COLO668 (cell line): ENCODE measurements at regions not wholly inside any gene's neighbourhood (a gene's known extent, or its start where the extent isn't known, plus 50 kb on each side); places are given as distances from the start of the nearest gene placed in this dataset.

Experiments used
- DNase-seq: peaks from one replicate; lab custom pipeline; 2025; ENCODE audit not compliant: unreplicated experiment; lab: John Stamatoyannopoulos, UW

DNA sequence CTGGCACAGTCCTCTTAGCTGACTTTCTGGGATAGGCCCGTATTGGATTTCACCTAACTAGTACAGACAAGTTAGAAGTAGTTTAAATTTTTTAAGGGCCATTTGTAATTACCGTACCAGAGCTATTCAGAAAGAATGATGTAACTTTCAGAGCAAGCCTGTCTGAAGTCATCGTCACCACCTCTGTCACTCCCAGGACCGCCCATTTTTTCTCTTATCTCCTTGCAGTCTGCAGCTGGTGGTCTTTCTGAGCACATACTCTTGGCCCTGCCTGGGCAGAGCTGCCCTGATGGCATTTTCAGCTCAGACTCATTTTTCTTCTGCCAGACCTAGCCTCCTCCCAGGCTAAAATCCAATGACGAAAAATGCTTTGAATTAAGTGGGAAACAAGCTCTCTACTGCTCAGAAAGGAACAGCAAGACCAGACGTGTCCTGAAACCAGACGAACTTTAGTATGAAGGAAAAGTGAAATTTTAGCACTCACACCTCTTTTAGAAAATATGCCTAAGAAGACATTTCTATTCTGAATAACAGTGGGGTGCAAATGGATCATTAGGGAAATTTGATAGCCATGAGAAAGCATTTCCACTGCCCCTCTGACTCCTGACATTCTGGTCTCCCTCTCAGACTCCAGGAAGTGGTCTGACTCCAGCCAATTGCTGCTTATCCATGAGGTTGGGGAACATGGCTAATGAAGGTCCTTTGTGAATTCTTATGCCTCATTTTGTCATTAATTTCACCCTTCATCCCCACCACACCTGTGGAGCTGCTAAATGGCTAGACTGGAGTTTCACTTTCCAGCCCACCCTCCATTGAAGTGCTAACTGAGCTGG lies 162.4 kb upstream of the GYPA start:
- DNase-seq, result no peak

- no peak for DNase-seq
Measured at GRCh38 chr4:144304025-144304424, 163.5 kb upstream of the GYPA start.

- no peak for DNase-seq
Measured at GRCh38 chr4:144310535-144310934, 170.0 kb upstream of the GYPA start.

GRCh38 chr4:144313370-144313769 lies 172.9 kb upstream of the GYPA start:
- DNase-seq, result no peak

GRCh38 chr4:144316869-144317268 lies 176.4 kb upstream of the GYPA start:
- DNase-seq, result no peak

GRCh38 chr4:144318797-144319196 lies 178.3 kb upstream of the GYPA start:
- DNase-seq, result no peak

- DNase-seq, result no peak
Measured at GRCh38 chr4:144336633-144337032, 196.1 kb upstream of the GYPA start.

GRCh38 chr4:144338148-144338547 lies 197.6 kb upstream of the GYPA start:
- no peak for DNase-seq

- DNase-seq, result no peak
Measured at GRCh38 chr4:144338834-144339233, 198.3 kb upstream of the GYPA start.

DNA sequence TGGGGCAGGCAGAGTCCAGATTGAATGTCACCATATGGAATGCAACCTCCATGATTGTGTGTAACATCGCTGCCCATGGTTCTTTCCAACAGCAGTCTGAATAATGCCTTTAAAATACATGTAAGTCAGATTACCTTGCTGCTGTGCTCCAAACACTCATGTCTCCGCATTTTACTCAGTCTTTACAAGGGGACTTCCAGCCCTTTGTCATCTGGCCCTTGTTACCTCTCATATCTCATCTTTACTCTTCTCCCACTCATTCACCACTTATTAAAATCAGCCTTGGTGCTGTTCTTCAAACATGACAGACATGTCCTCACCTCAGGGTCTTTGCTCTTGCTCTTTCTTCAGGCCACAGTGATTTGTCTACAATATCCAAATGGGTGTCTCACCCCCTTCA lies 200.4 kb upstream of the GYPA start:
- no peak for DNase-seq

- DNase-seq, result no peak
Measured at GRCh38 chr4:144342949-144343760, 202.6 kb upstream of the GYPA start.

GRCh38 chr4:144347121-144347520 lies 206.6 kb upstream of the GYPA start:
- no peak for DNase-seq

GRCh38 chr4:144350706-144351105 lies 210.2 kb upstream of the GYPA start:
- no peak for DNase-seq

DNA sequence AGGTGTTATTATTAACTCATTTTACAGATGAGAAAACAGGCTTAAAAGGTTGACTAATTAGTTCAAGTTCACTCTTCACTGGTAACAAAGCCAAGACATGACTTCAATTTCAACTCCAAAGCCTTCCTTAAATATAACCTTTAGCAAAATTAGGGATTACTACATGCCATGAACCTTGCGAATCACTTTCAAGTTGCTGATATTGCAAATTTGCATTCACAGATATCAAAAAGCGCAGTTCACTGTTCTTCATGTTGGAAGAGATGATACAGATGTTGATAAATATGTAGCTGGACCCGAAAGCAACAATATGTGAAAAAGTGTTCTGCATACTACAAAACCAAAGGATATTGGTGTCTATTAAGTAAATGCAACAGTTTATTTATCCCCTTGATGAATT lies 210.8 kb upstream of the GYPA start:
- DNase-seq, result no peak

- DNase-seq, result no peak
Measured at GRCh38 chr4:144353292-144353691, 212.8 kb upstream of the GYPA start.

DNA sequence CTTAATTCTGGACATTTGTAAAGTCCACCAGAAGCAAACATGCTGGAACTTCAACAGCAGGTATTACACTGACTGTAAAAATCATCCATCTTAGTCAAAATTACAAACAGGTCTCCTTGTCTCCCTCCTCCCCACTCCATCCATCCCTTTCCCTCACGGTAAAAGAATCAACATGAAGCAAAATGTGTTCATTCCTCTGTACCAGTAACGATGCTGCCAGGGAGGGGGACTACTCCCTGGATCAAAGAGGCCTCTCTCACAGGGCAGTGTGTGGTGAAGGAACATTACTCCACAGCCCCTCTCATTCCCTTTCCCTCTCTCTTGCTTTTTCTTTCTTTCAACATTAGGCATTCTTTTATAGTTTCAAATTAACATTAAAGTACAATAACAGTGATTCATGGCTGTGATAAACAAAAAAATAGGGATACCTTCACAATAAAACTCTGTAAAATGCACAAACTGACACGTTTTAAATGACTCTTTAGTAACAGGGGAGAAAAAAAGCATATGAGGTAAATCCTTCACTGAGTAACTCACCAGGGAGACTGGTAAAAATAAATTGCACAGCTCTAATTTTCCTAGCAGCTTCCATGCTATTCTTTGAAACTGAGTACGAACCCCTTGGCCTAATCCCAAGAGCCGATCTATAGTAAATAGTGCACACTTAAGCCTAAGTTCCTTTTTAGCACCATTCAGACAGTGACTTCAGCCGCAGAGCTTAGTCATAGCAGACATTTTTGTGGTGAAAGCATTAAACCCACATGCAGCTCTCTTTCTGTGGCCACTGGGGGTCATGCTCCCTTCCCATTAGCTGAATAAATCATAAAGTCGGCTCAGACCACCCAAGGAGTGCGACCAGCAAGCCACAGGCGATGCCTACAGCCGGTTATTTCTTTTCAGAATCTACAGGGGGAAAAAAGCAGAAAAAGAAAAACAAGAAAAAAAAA lies 215.6 kb upstream of the GYPA start:
- no peak for DNase-seq

- DNase-seq, result no peak
Measured at GRCh38 chr4:144356941-144357381, 216.4 kb upstream of the GYPA start.

- no peak for DNase-seq
Measured at GRCh38 chr4:144357975-144358374, 217.5 kb upstream of the GYPA start.

- no peak for DNase-seq
Measured at GRCh38 chr4:144360146-144360793, 219.8 kb upstream of the GYPA start.

- DNase-seq, result no peak
Measured at GRCh38 chr4:144362366-144362765, 221.8 kb upstream of the GYPA start.

DNA sequence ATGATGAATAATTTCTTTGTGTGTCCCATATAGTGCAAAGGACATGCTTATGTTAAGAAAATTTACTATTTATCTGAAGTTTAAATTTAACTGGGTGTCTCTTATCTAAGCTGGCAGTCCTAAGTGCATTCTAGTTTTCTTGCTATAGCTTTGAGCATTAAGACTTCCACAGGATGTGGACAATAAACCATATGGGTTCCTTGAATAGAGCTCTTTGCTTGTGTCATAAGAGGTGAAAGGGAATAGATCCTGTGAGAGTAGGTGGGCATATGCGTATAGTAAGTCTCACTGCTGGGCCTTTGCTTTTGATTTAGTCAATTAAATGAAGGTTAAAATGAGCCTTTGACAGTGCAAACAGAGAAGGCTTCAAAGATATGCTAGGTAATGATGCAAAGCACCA lies 223.4 kb upstream of the GYPA start:
- DNase-seq, result no peak
